CD4-positive, alpha-beta T cell treated with Interleukin-21 for 1 hour (primary cell): ENCODE measurements at regions not wholly inside any gene's neighbourhood (a gene's known extent, or its start where the extent isn't known, plus 50 kb on each side); places are given as distances from the start of the nearest gene placed in this dataset.
"Not testable (repeated sequence)": the region's sequence is repeated elsewhere in the genome, so short reads cannot be mapped to it uniquely, and the experiment has no call there.

Source experiments
- DNase-seq: peaks from one replicate; pipeline ENCODE4 v3.0.0-alpha.2; 2020

- no peak for DNase-seq
Measured at GRCh38 chr3:148534089-148534988, 163.4 kb upstream of the AGTR1 start.

GRCh38 chr3:148535001-148535400 lies 162.7 kb upstream of the AGTR1 start:
- DNase-seq = no peak

- no peak for DNase-seq
Measured at GRCh38 chr3:148540266-148540665, 157.4 kb upstream of the AGTR1 start.

GRCh38 chr3:148540851-148541250 lies 156.9 kb upstream of the AGTR1 start:
- DNase-seq = no peak

- no peak for DNase-seq
Measured at GRCh38 chr3:148546959-148547358, 150.7 kb upstream of the AGTR1 start.

GRCh38 chr3:148551767-148552260 lies 145.9 kb upstream of the AGTR1 start:
- DNase-seq = no peak

- DNase-seq = no peak
Measured at GRCh38 chr3:148554367-148554766, 143.3 kb upstream of the AGTR1 start.

GRCh38 chr3:148556664-148557063 lies 141.0 kb upstream of the AGTR1 start:
- no peak for DNase-seq

- not testable (repeated sequence) for DNase-seq
Measured at GRCh38 chr3:148577579-148577978, 120.1 kb upstream of the AGTR1 start.

- no peak for DNase-seq
Measured at GRCh38 chr3:148582126-148582525, 115.6 kb upstream of the AGTR1 start.

- DNase-seq = no peak
Measured at GRCh38 chr3:148583793-148584192, 113.9 kb upstream of the AGTR1 start.

- DNase-seq = no peak
Measured at GRCh38 chr3:148584438-148584837, 113.3 kb upstream of the AGTR1 start.

GRCh38 chr3:148585671-148586379 lies 111.9 kb upstream of the AGTR1 start:
- DNase-seq = no peak

GRCh38 chr3:148588291-148588690 lies 109.4 kb upstream of the AGTR1 start:
- no peak for DNase-seq

- no peak for DNase-seq
Measured at GRCh38 chr3:148591525-148591924, 106.2 kb upstream of the AGTR1 start.

- no peak for DNase-seq
Measured at GRCh38 chr3:148598619-148599018, 99.1 kb upstream of the AGTR1 start.

GRCh38 chr3:148599481-148599880 lies 98.2 kb upstream of the AGTR1 start:
- no peak for DNase-seq

GRCh38 chr3:148600440-148600839 lies 97.3 kb upstream of the AGTR1 start:
- DNase-seq = no peak

- no peak for DNase-seq
Measured at GRCh38 chr3:148600902-148601765, 96.6 kb upstream of the AGTR1 start.

- DNase-seq = no peak
Measured at GRCh38 chr3:148601766-148602685, 95.7 kb upstream of the AGTR1 start.

GRCh38 chr3:148604270-148605085 lies 93.2 kb upstream of the AGTR1 start:
- DNase-seq = no peak
